ENCODE measurements at regions not wholly inside any gene's neighbourhood (a gene's known extent, or its start where the extent isn't known, plus 50 kb on each side); places are given as distances from the start of the nearest gene placed in this dataset.

DNA sequence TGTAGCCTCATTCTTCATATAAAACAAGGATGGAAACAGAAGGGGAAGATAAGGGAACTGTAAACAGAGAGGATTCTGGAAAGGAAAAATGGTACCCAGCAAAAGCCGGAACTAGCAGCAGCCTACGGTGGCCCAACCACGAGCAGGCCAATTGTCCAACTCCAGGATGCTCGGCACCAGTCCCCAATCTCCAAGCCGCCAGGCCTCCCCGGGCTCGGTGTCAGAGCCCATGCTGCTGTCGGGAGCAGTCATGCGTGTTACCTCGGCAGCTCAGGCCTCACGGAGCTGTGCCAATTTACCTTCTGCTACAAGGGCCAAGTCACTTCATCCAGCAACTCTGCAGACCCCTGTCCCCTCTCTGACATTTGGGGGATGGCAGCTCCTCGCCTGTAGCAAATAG is 130.8 kb downstream of the ZBTB18 start:
- Mint-ChIP-seq H3K36me3 (no peaks in the 10 kb centered on the region), H3K4me3 (no peak overlapping the region), H3K9me3 (no peaks in the 10 kb centered on the region), H3K27ac (no peak overlapping the region), H3K4me1 (peaks cover 11% of the 10 kb centered on the region), H3K27me3 (ENCODE audit: low read depth) (no peaks in the 10 kb centered on the region; the same call in 1 of the 2 replicates)
- DNase-seq (ENCODE audit: low spot score) (no peak), ATAC-seq (no peak)
- POLR2A ChIA-PET = no interaction called here
- CTCF ChIA-PET = no interaction called here
- TF ChIP-seq SP1 (CRISPR knock-in tag; conservative IDR thresholded peaks at IDR 0.05) = no peak
- TF ChIP-seq CREM (CRISPR knock-in tag; IDR thresholded peaks at IDR 0.05) = no peak
- no peak for TF ChIP-seq ESRRA (CRISPR knock-in tag; IDR thresholded peaks at IDR 0.05; ENCODE audit: borderline replicate concordance)
- TF ChIP-seq GRHL2 (CRISPR knock-in tag; IDR thresholded peaks at IDR 0.05; ENCODE audit: insufficient replicate concordance, severe bottlenecking) = no peak
- no peak for TF ChIP-seq RELA (CRISPR knock-in tag; IDR thresholded peaks at IDR 0.05; ENCODE audit: borderline replicate concordance)
- TF ChIP-seq MYBL2 (CRISPR knock-in tag; IDR thresholded peaks at IDR 0.05) = no peak
- no peak for TF ChIP-seq ERG (CRISPR knock-in tag; IDR thresholded peaks at IDR 0.05)
- TF ChIP-seq JAZF1 (CRISPR knock-in tag; IDR thresholded peaks at IDR 0.05) = no peak
- no peak for TF ChIP-seq AFF4 (CRISPR knock-in tag; IDR thresholded peaks at IDR 0.05; ENCODE audit: borderline replicate concordance)
- no peak for TF ChIP-seq GABPB1 (CRISPR knock-in tag; IDR thresholded peaks at IDR 0.05)
- TF ChIP-seq, protein P1, sequence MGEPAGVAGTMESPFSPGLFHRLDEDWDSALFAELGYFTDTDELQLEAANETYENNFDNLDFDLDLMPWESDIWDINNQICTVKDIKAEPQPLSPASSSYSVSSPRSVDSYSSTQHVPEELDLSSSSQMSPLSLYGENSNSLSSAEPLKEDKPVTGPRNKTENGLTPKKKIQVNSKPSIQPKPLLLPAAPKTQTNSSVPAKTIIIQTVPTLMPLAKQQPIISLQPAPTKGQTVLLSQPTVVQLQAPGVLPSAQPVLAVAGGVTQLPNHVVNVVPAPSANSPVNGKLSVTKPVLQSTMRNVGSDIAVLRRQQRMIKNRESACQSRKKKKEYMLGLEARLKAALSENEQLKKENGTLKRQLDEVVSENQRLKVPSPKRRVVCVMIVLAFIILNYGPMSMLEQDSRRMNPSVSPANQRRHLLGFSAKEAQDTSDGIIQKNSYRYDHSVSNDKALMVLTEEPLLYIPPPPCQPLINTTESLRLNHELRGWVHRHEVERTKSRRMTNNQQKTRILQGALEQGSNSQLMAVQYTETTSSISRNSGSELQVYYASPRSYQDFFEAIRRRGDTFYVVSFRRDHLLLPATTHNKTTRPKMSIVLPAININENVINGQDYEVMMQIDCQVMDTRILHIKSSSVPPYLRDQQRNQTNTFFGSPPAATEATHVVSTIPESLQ (CRISPR knock-in tag; IDR thresholded peaks at IDR 0.05) = no peak

DNA sequence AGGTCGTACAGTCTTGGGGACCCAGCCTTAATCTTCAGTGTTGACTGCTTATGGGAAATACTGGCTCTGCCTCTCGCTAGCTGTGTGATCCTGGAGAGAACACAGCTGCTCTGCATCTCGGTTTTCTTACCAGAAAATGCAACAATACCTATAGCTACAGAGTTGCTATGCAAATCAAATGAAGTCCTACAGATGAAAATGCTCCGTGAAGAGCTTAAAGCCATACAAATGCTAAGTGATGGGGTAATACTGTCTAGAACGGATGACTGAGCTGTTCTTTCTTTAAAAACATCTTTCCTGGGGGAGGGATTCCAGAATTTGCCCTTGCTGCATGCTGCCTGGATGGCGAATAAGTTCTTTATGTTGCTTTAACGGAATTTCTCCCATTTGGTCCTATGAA is 132.0 kb downstream of the ZBTB18 start:
- no peaks in the 10 kb centered on the region; the same call in 1 of the 2 replicates for H3K27me3 Mint-ChIP-seq (ENCODE audit: low read depth)
- no peak overlapping the region for H3K4me3 Mint-ChIP-seq
- ATAC-seq (no peak), DNase-seq (ENCODE audit: low spot score) (no peak)
- peaks cover 6% of the 10 kb centered on the region; the same call in 1 of the 2 replicates for H3K9me3 Mint-ChIP-seq
- ChIA-PET POLR2A (no interaction called here), CTCF (interaction anchor here (1.0 kb wide), 1 partner anchor 28 kb away, joined by 4 read pairs; no protein-coding TSS in a partner anchor)
- no peaks in the 10 kb centered on the region for H3K36me3 Mint-ChIP-seq
- peaks cover 13% of the 10 kb centered on the region for H3K4me1 Mint-ChIP-seq
- no peak overlapping the region for H3K27ac Mint-ChIP-seq
- TF ChIP-seq ELF4 (CRISPR knock-in tag; IDR thresholded peaks at IDR 0.05; ENCODE audit: low read depth) = no peak
- no peak for TF ChIP-seq SMAD3 (CRISPR knock-in tag; IDR thresholded peaks at IDR 0.05; ENCODE audit: borderline replicate concordance)
- no peak for TF ChIP-seq ZBTB43 (CRISPR knock-in tag; IDR thresholded peaks at IDR 0.05)
- TF ChIP-seq ZNF232 (CRISPR knock-in tag; IDR thresholded peaks at IDR 0.05) = no peak
- TF ChIP-seq, protein P2, sequence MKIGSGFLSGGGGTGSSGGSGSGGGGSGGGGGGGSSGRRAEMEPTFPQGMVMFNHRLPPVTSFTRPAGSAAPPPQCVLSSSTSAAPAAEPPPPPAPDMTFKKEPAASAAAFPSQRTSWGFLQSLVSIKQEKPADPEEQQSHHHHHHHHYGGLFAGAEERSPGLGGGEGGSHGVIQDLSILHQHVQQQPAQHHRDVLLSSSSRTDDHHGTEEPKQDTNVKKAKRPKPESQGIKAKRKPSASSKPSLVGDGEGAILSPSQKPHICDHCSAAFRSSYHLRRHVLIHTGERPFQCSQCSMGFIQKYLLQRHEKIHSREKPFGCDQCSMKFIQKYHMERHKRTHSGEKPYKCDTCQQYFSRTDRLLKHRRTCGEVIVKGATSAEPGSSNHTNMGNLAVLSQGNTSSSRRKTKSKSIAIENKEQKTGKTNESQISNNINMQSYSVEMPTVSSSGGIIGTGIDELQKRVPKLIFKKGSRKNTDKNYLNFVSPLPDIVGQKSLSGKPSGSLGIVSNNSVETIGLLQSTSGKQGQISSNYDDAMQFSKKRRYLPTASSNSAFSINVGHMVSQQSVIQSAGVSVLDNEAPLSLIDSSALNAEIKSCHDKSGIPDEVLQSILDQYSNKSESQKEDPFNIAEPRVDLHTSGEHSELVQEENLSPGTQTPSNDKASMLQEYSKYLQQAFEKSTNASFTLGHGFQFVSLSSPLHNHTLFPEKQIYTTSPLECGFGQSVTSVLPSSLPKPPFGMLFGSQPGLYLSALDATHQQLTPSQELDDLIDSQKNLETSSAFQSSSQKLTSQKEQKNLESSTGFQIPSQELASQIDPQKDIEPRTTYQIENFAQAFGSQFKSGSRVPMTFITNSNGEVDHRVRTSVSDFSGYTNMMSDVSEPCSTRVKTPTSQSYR (CRISPR knock-in tag; IDR thresholded peaks at IDR 0.05) = no peak
- TF ChIP-seq, protein P3, sequence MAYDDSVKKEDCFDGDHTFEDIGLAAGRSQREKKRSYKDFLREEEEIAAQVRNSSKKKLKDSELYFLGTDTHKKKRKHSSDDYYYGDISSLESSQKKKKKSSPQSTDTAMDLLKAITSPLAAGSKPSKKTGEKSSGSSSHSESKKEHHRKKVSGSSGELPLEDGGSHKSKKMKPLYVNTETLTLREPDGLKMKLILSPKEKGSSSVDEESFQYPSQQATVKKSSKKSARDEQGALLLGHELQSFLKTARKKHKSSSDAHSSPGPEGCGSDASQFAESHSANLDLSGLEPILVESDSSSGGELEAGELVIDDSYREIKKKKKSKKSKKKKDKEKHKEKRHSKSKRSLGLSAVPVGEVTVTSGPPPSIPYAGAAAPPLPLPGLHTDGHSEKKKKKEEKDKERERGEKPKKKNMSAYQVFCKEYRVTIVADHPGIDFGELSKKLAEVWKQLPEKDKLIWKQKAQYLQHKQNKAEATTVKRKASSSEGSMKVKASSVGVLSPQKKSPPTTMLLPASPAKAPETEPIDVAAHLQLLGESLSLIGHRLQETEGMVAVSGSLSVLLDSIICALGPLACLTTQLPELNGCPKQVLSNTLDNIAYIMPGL (CRISPR knock-in tag; IDR thresholded peaks at IDR 0.05) = no peak
- TF ChIP-seq ETV6 (CRISPR knock-in tag; IDR thresholded peaks at IDR 0.05) = no peak
- no peak for TF ChIP-seq TEAD1 (CRISPR knock-in tag; IDR thresholded peaks at IDR 0.05)
- TF ChIP-seq, protein P4, sequence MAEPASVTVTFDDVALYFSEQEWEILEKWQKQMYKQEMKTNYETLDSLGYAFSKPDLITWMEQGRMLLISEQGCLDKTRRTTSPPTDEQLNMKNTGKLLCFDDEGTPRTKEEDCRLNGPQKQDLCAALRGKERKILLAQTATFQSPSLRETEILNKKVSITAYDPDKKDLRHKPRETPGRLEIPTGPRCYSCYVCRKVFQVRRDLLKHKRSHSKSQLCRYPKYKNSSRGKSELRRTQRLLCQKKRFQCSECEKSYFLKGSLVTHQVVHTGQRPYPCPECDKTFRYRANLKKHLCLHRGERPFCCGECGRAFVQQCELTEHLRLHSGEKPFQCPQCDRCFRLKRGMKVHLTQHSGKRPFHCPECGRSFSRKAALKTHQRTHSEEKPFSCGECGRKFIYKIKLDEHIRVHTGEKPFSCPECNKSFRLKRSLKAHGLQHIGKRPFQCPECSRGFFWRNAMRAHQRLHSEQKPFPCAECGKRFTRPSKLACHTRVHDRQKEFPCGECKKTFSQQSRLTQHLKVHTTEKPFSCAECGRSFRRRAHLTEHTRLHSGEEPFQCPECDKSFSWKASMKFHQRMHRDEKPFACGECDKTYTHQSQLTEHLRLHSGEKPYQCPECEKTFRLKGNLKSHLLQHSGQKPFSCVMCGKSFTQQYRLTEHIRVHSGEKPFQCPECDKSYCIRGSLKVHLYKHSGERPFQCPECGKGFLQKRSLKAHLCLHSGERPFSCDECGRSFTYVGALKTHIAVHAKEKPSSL (CRISPR knock-in tag; conservative IDR thresholded peaks at IDR 0.05) = no peak
- no peak for TF ChIP-seq ZNF671 (CRISPR knock-in tag; IDR thresholded peaks at IDR 0.05)
